Activated naive CD4-positive, alpha-beta T cell treated with anti-CD3 and anti-CD28 coated beads, Interleukin-2, amount 50 U/mL, for 16 hours (primary cell): ENCODE measurements at regions not wholly inside any gene's neighbourhood (a gene's known extent, or its start where the extent isn't known, plus 50 kb on each side); places are given as distances from the start of the nearest gene placed in this dataset.

Experiments used
- DNase-seq: peaks from one replicate; pipeline ENCODE4 v3.0.0-alpha.2; 2020

DNA sequence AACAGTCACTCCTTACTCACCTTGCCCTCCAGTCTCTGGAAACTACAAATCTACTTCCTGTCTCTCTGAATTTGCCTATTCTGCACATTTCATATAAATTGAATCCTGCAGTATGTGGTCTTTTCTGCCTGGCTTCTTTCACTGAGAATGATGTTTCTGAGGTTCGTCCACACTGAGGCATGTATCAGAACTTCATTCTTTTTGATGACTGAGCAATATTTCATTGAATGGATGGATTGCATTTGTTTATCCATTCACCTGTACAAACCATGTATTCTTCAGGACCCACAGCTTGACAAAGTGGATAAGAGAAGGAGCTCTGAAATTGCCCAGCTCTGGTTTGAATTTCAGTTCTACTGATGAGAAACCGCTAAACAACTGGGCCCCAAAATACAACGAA lies 118.9 kb upstream of the ARRDC4 start:
- no peak for DNase-seq

DNA sequence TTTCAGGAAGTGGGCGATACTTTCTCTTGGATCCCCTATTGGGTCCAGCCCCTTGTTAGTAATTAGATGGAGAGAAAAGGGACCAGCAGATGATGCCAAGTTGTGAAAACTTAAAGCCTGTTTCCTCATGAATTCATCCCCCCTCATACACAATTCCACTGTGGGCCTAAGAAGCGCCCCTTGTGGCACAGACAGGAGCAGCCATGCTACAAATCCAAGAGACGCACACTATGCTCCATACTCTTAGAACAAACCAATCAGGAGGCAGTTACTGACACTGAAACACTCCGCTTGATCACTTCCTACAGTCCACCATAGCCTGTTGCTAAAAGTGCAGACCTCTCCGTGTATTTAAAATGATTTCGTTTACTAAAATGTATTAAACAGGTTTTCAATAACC lies 111.3 kb upstream of the ARRDC4 start:
- DNase-seq: no peak

DNA sequence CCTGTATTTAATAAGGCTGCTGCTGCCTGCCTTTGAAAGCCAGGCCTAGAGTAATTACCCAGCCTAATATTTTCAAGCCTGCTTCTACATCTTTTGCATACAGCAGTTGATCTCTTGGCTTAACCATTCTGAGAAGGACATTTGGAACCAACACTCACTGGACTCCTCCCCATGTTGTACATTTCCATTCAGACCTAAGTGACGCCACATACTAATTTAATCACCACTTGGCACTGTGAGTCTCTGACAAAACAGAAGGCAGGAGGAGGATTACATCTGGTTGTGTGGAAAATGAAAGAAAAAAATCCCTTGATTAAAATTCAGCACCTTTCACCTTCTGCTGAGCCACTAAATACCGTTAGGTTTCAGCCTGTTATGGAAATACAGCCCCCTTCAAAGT lies 102.2 kb upstream of the ARRDC4 start:
- DNase-seq: no peak

DNA sequence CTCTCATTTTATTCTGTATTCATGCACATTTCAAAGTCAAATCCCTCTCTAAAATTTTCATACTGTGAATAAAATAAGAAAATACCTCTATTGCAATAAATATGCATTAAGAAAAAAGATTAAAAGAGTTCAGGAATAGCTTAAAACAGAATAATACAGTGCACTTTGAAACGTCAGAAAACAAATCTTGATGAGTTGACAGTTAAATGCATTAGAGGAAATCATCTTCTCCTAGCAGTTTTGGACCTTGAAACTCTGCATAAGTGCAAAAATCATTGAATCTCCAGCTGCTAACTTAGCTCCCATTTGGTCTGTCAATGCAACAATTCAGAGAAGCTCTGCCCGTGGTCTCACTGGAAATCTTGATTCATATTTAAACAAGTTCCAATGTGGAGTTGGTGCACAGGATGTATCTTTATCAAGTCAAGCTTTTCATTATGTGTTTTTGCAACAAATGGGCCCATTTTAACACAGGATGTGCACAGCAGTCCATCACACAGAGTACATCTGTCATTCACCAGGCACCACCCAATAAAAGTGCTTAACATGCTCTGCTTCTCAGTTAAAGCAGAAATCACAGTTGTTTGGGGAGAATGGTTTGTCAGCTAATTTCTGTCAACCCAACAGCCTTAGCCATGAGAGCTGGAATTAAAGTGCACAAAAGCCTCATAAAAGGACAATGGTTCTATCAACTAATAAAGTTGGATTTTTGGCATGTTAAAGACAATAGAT lies 98.8 kb upstream of the ARRDC4 start:
- no peak for DNase-seq

DNA sequence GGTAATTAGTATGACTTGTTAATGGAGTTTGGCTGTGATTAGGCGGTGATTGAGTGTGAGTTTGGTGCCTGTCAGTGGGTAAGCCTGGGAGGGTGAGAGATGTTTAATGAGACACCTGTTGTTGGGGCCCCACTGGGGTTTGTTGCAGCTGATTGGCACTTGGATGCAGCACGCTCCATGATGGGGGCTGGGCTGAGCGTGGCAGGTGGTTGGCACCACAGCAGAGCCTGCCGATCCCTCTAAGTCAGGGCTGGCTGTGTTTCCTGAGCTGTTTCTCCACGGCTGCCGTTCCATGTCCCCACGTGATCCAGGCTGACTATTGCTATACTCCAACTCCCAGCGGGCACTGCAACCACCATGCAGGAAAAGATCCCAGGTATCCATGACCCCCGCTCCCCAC lies 93.5 kb upstream of the ARRDC4 start:
- no peak for DNase-seq

DNA sequence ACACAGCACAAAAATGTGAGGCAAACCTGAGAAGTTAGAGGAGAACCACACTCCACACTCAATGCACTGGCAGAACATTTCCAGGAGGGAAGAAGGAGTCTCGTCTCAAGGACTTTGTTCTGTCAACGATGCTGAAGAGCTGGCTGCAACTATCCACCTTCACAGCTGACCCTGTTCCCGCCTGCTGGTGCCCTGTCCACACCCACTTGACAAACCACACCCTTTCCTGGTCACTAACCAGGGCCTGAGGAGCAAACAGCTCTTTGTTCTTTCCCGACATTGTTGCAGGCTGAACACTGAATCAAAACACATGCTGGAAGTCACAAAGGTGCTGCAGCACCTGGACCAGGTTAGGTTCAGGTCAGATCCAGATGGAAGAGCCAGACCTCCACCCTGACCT lies 92.6 kb upstream of the ARRDC4 start:
- no peak for DNase-seq

DNA sequence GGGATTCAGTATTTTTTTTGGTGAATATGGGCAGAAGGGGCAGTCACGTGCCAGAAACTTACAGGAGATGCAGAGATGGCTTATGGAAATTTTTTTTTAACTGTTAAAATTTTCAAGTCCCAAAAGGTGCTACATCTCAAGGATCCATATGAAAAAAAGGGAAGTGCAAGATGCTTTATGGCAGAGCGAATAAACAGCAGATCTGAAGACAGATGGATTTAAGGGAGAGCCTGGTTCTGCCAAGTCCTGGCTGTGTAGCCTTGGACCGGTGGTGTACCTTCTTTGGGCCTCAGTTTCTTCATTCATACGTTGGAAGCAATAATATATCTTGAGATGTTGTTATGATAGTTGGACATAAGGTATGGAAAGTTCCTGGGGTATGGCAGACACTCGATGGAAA lies 91.5 kb upstream of the ARRDC4 start:
- DNase-seq: no peak

DNA sequence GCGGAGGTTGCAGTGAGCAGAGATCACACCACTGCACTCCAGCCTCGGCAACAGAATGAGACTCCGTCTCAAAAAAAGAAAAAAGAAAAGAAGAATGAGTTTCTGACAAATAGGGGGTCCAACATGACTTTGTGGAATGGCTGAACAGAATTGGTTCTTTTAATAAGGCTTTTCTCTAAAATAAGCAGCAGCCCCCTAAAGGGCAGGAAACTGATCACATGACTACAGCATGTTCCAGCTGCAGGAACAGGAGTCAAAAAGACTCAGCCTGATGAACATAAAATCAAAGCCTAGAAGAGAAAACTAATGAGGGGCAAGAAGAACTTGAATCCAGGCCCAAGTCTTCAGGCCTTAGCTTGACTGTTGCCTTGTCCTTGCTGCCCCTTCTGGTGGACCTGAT lies 89.7 kb upstream of the ARRDC4 start:
- DNase-seq: no peak

DNA sequence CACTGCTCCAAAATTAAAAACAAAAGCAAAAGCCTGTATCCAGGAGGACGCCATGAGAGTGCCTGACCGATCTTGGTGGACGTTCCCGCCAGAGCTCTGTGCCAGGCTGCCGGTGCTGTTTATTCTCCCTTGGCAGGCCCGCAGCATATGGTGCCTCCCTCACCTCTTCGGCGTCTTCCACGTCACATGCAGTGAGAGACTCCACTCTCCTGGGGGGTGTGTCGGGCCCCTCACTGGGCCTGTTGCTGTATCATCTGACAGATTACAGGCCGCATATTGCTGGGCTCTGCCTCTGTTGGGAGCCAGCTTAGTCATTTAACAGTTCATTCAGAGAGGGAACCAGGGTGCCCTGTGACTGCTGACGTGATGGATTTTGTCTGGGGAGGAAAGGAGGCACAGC lies 86.4 kb upstream of the ARRDC4 start:
- no peak for DNase-seq

DNA sequence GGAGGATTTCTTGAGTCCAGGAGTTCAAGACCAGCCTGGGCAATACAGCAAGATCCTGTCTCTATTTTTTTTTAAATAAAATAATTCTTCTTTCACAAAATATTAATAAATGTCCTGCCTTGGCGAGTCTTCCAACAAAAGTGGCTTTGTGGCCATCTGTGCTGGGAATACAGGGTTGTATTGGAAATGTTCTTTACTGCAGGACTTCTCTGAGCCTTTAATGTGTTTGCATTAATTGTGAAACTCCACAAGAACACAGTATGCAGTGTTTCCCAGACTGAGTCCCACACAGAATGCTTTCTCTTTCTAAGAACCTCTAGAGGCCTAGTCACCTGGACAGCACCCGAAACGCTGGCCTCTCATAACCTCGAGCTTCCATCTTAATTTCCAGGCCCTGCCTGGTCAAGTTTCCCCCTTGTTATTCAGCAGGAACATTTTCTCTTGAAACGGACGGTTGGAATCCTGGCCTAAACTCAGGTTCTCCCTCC lies 85.4 kb upstream of the ARRDC4 start:
- DNase-seq: no peak

DNA sequence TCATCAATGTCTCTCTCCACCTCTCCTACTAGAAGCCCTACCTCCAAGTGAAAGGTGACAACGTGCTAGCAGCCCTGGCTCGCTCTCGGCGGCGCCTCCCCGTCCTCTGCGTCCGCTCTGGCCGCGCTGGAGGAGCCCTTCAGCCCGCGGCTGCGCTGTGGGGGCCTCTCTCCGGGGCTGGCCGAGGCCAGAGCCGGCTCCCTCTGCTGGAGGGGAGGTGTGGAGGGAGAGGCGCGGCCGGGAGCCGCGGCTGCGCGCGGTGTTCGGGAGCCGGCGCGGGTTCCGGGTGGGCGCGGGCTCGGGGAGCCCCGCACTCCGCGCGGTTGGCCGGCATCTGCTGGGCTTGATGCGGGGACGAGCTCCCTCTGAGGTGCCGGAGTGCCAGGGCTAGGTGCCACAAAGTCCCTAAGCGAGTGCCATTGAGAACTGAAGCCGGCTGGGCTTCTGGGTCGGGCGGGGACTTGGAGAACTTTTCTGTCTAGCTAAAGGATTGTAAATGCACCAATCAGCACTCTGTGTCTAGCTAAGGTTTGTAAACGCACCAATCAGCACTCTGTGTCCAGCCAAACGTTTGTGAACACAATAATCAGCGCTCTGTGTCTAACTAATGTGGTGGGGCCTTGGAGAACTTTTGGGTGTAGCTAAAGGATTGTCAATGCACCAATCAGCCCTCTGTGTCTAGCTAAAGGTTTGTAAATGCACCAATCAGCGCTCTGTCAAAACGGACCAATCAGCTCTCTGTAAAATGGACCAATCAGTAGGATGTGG lies 84.8 kb upstream of the ARRDC4 start:
- no peak for DNase-seq

DNA sequence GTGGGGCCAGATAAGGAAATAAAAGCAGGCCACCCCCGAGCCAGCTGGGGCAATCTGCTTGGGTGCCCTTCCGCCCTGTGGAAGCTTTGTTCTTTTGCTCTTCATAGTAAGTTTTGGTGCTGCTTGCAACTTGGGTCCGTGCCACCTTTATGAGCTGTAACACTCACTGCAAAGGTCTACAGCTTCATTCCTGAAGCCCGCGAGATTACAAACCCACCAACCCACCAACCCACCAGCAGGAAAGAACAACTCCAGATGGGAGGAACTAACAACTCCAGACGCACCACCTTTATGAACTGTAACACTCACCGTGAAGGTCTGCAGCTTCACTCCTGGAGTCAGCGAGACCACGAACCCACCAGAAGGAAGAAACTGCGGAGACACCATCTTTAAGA lies 84.2 kb upstream of the ARRDC4 start:
- DNase-seq: no peak

DNA sequence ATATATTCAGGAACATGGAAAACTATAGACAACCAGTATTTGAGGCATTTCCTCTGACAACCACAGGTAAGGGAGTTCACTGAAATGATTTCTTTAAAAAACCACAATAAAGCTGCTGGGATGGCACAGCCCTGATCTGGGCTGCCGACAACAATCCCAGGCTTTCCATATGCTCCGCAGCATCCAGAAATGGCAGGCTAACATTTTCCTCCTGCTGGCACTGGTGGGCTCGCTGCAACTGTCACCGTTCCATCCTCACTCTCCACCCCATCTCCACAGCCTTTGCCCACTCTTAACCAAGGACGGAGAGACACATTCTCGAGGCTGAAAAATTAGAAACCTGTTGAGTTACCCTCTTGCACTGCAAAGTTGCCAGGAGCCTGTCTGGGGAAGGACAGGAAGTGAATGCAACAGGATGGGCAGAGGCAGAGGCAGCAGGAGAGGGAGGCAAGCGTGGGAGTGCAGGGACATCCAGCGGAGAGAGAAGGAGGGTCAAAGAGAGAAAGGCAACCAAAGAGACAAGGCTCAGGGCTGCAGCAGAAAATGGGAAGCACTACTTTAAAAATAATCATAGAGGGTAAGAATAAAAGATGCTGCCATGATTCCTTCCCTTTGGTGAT lies 79.0 kb upstream of the ARRDC4 start:
- DNase-seq: no peak

DNA sequence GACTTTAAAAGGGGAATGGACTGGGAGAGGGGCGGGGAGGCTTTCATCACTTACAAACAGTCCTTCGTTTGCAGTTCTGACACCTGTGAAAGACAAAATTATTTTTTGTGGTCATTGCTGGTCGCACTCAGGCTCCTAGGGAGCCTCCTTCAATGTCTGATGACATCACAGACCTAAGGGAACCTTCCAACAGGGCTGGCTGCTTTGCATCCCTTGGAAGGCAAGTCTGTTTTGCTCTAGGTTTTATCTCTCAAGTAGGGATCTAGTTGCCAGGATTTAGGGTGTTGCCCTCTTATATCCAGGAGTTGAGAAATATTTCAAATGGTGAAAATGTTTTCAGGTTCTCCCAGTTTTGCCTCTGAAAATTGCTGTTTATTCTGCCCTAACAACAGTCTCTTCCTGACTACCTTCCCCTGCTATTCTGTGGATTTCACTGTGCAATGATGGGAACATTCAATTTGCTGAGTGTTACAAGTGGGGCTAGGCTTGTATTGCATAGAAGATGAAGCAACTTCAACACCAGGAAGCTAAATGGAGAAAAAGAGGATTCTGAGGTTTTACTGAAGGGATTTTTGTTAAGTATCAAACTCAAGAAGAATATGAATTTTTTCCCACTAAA lies 75.9 kb upstream of the ARRDC4 start:
- DNase-seq: no peak

DNA sequence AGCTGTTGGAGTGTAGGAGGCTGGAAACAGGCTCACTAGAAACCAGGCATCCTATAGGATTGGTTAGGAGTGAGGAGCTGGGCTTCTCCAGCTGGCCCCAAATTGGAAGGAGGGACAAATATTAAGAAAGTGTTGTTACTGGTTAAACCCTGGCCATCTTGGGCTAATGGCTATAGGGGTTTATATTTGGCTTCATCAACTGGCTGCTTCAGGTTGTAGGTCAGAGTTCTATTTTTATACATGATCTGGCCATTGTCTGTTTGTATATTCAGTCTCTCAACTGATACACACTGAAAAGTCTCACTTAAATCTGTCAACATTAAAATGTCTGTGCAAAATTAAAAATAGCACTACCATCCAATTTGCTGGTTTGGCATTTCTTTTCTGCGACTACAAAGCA lies 70.2 kb upstream of the ARRDC4 start:
- no peak for DNase-seq

DNA sequence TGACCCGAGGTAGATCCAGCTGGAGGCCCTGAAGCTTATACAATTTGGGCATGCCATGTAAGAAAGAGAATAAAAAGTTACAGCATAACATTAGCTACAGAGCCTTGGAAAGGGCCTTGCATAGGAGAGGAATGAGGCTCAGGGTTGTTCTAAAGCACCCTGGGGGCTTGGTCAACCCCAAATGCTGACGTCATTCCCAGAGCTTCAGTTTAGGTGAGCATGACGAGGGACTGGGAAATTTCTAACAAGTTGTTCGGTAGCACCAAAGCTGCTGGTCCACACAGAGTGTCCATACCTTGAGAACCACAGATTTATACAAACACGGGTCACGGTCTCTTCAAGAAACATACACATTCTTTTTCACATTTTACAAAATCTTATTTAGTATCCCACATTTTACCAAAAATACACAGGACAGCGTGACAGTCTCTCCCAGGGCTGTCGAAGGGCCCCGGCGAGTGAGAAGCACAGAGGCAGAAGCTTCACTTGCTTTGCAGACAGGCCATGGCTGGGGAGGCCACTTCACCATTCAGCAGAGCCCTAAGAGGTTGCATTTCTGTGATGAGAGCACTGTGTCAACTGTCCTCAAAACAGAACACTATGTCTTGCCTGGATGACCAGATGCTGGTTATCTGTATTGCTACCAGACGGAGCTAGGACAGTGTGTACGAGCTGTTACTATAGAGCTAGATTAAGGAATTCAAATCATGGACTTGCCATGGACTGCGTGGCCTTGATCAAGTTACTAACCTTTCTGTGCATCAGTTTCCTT lies 68.2 kb upstream of the ARRDC4 start:
- no peak for DNase-seq

DNA sequence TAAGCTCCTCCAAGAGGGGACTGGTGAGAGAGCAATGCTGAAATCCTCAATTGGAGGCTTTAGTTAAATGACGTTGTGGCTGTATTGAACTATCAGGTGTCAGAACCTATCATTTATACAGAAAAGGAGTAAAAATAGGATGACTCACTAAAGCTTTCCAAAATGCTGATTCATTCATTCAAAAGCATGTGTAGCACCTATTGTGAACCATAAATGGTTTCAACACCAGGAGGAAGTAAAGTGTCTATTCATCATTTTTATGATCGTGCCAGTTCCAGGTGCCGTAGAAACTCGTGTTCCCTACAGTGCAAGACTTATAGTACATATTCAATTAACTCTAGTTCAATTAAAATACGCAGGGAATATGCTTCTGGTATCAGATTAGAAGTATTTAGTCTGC lies 66.5 kb upstream of the ARRDC4 start:
- no peak for DNase-seq

DNA sequence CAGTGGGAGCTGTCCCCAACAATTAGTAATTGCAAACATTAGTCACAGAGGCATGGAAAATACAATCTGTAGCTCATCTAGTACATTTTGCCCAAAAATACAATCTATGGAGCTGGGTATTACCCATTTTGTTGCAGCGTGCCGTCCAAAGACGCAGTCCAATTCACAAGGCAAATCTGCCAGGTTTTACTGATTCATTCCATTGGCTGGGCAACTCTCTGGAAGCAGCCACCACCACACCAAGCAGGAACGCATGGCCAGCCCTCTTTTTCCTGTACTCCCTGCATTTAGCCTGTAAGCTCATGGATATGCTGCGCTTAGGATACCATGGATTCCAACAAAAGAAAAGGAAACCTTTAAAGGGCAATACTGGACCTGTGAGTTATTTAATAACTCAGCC lies 60.5 kb upstream of the ARRDC4 start:
- no peak for DNase-seq

DNA sequence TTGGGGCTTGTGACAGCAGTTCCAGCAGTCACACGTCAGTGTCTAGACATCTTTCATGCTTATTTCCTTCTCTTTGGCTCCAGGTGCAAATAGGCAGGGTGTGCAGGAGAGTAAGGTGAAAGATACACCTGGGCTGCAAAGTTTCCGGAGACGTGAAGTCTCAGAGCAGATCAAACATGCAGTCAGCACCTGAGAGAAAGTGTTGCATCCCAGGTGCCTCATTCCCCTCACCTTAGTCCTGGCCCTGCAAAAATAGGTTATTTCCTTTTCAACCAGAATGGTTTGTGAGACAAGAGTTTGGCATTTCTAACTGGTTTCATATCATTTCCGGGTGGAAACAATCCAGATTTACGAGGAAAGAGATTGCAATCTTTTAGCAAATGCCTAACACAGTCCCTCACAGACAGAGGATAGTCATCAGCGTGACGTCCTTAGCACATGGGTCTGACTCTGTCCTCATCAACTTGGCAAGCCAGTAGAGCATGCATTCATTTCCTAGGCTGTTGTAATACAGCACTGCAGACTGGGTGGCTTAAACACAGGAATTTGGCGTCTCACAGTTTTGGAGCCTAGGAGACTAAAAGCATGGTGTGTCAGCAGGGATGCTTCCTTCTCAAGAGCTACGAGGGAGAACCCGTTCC lies 58.2 kb upstream of the ARRDC4 start:
- DNase-seq: no peak

DNA sequence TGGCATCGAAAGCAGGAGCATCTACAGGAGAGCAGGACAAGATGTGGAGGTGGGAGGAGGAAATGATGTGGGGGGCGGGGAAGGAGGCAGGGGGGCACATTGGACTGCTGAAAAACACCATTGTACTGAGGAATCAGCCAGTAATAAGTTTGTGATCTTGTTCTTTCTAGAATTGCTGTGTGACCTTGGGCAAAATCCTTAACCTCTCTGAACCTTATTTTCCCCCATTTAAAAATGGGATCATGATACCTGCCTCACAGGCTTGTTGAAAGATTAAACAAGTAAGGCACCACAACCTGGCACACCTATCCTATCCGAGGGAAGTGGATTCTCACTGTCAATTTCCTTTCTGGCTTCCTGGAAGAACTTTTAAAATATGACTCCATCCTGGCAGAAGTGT lies 56.9 kb upstream of the ARRDC4 start:
- DNase-seq: no peak

DNA sequence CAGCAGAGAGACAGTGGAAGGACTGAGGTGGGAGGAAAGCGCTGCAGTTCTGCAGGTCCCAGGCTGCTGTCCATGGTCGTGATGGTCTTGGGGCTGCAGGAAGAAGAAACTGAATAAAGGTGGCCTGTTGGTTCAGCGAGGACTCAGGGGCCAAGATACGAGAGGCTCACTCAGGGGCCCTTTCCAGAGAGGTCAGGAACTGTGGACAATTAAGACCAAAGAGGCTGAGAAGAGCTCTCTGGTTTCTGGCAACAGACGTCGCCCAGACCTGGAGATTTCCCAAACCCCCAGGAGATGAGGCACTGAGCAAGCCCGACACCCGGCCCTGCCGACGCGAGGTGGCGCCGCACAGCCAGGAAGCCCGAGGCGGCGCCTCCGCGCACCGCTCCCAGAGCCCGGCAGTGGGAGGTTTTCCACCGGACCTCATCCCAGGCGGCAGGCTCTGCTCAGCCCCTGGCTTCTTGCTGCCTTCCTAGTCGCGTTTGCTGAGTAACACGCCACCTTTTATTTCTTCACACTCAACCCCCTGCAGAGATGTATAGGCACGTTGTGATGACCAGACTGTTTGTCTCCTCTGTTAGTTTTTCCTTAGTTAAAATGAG lies 56.4 kb upstream of the ARRDC4 start:
- DNase-seq: no peak

DNA sequence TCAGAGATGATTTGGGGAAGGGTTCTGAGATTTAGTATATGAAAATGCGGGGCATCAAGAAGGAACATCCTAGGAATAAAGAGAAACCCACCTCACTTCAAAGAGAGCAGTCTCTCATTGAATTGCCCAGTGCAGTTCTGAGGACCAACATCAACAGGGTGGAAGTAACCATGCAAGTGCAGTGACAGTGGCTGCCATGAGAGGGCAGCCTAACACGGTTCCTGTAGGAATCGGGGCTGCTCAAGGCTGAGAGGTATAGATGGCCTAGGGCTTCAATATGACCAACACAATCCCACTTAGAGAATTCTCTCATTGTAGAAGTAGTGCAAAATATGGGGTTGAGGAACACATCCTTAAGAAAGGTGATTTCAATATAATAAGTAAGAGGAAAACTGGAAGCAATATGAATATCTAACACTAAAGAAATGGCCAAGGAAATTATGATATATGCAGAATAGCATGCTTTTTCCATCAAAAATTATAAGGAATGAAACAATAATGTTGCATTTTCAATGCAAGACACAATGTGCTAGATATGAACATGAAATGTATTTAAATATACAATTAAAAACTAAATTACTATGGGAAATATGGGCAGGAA lies 51.1 kb upstream of the ARRDC4 start:
- peak; percentile 60 for DNase-seq
